NOMO-1 treated with DMSO at 0.1 percent for 48 hours (cell line): ENCODE measurements at regions not wholly inside any gene's neighbourhood (a gene's known extent, or its start where the extent isn't known, plus 50 kb on each side); places are given as distances from the start of the nearest gene placed in this dataset.

Experiments
- DNase-seq: peaks from one replicate; lab custom pipeline; 2025; ENCODE audit not compliant: unreplicated experiment; lab: John Stamatoyannopoulos, UW

DNA sequence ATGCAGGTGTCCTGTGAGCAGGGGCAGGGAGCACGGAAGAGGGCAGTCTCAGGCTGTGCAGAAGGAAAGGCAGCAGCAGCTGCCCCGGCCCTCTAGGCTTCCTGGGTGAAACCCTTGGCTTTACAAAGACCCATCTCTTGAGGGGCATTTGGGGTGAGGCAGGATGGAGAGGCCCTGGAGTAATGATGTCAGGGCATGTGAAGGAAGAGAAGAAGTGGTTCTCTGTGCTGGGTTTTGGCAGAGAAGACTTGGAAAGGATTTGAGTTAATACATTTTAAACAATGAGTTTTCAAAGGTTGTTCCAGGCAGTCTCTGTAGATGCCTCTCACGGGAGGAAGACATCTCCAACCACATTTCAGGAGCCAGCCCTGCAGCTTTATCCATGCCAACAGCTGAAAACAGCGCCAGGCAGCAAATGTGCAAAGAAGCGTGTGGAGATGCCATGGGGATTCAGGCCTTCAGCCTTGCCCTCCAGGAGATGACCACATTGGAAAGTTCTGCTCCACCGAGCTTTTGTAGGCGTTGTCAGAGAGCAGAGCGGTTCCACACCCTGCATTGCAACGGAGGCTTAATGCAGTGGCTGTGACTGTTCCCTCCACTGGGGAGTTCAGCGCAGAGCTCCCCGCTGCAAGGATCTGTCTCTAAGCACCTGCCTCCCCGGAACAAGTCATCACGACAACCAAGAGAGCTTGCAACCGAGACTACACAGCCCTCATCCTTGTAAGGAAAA lies 322.8 kb downstream of the UQCRFS1 start:
- no peak for DNase-seq

DNA sequence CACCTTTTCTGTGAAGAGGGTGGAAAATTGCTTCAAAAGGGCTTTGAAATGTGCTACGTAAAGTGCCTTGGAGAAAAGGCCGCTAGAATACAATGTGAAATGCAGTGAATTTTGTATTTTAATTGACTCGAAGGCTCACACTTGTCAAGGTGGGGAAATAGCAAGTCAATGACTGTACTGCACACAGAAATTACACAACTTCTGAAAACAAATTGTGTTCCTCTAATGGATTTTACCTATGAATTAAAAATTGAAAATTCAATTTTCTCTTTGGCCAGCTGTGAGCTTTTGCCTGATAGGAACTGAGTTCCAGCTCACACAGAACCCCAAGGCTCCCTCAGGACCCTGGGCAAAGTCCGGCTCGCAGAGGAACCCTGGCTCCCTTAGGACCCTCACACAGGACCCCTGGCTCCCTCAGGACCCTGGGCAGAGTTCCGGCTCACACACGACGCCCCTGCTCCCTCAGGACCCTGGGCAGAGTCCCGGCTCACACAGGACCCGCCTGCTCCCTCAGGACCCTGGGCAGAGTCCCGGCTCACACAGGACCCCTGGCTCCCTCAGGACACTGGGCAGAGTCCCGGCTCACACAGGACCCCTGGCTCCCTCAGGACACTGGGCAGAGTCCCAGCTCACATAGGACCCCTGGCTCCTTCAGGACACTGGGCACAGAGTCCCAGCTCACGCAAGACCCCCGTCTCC lies 324.9 kb downstream of the UQCRFS1 start:
- DNase-seq = no peak

DNA sequence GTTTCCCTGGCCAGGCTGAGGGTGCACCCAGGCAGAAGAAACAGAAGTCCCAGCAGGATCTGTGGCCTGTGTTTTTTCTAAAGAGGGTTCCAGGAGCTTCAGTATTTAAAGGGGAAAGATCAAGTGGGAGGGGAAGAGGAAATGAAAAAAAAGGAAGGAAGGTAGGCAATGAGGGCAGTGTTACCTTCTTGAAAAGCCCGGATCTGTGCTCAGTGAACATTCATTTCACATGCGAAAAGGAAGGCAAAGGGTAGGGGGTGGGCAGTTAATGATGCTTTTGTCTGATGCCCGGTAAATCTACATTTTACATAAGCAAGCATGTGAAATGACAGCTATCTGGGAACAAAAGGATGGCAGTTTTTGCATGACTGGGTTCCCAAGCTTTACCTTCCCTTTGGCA lies 326.2 kb downstream of the UQCRFS1 start:
- no peak for DNase-seq

DNA sequence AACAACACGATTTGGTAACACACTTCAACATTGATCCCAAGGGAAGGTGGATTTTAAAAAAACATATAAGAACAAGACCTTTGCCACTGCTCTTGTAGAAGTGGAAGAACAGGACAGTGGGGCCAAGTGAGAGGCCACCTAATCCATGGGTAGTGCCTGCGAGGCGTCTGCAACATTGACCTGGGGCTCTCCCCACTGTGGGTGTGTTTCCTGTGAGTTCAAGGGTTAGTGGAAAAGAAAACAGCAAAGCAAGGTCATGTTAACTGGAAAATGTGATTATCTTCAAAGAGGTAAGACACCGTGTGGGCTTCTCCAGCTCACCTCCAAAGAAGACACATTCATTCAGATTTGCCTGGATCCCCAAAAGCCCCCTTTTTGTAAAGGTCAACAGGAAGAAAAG lies 327.0 kb downstream of the UQCRFS1 start:
- DNase-seq = no peak

DNA sequence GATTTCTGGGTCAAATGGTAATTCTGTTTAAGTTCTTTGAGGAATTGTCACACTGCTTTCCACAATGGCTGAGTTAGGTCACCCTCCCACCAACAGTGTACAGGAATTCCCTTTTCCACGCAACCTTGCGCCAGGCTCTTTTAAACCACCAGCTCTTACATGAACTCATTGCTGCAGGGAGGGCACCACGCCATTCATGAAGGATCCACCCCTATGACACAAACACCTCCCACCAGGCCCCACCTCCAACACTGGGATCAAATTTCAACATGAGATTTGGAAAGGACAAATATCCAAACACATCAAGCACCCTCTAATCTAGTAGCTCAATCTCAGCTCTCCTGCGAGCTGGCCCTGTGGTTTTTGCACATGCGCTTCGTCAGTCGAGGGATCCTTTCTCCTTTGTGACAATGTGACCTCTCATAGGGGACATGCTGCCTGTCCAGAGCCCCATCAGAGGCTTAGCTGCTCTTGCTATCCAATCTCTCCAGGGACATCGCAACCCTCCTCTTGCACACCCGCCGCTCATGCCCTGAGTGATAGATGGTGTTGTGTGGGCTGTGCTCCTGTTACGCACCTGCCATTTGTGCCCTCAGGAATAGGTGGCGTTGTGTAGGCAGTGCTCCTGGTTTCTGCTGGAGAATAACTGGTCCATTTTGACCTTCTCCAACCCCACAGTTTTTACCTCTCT lies 328.0 kb downstream of the UQCRFS1 start:
- no peak for DNase-seq

DNA sequence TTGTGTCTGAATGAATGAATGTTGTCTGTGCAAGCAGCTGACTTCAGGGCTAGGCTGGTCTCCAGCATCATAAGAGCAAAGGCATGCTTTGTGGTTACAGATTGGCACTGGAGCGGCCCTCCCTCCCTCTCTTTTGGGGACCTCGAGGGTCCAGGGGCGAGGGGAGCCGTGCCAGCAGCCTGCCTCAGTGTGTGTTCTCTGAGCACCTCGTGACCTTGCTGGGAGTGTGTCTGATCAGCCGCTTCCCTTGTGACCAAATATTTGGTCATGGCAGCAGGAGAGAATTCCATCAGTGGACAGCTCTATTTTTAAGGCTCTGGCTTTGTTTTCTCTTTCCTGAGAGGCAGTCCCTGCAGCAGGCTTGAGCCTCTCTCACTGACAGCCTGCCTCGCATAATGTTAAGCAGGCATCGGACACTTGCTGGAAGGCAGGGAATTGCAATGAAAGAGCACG lies 329.7 kb downstream of the UQCRFS1 start:
- DNase-seq = no peak

DNA sequence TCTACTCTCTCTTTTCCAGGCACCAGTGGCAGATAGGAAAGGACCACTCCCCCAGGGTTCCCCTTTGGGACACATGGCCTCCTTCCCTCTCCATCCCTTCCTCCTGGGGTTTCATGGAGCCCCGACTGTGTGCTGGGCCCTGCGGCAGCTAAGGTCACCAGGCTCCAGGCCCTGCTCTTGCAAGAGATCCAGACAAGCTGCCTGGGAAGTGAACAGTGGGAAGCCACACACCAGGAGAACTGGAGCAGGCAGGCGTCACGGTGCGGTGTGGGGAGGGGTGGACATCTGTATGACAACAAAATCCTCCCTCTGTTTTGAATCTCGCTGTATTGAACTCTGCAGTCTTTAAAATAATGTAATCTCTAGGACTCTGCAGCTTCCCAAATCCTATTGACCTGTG lies 330.1 kb downstream of the UQCRFS1 start:
- no peak for DNase-seq

DNA sequence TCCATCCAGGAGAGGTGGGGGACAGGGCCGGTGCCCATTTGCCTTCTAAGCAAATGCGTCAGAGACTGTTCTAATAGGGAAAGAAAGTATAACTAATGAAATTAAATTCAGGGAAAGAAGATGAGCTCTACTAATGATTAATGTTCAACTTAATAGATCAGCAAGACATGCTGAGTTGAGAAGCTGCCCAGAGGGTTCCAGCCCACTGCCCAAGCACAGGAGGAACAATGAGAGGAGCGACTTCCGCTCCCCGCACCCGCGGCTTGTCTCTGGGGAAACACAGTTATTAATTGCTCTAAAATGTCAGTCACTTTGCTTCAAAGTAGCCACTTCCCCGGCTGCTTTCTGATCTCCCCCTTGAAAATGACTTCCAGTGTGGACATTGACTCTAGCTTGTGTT lies 331.3 kb downstream of the UQCRFS1 start:
- DNase-seq = peak; percentile 24

DNA sequence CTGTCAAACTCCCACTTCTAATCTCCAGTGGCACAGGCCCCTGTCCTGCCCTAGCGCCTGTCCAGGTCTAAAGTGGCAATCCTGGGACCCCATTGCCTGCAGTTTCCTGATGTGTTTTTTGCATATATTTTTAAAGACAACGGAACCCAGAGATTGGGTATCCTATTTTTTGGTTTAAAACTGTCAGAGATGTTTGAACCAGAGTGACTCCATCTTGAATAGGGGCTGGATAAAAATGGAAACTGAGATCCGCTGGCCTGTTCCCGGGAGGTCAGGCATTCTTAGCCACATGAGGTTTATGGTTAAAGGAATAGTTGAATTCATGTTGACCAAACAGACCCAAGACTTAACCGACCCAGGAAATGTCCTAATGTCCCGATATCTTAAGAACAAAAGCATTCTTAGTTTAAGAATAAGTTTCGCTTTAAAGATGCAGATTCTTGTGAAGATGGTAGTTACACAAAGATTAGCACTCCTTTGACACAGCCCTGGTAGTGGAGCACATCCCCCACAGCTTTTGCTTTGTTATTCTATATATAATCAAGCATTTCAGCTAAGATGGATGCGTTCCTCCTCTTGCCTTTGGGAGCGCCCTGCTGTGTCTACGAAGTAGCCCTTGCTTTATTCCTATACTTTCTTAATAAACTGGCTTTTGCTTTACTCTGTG lies 332.1 kb downstream of the UQCRFS1 start:
- no peak for DNase-seq

DNA sequence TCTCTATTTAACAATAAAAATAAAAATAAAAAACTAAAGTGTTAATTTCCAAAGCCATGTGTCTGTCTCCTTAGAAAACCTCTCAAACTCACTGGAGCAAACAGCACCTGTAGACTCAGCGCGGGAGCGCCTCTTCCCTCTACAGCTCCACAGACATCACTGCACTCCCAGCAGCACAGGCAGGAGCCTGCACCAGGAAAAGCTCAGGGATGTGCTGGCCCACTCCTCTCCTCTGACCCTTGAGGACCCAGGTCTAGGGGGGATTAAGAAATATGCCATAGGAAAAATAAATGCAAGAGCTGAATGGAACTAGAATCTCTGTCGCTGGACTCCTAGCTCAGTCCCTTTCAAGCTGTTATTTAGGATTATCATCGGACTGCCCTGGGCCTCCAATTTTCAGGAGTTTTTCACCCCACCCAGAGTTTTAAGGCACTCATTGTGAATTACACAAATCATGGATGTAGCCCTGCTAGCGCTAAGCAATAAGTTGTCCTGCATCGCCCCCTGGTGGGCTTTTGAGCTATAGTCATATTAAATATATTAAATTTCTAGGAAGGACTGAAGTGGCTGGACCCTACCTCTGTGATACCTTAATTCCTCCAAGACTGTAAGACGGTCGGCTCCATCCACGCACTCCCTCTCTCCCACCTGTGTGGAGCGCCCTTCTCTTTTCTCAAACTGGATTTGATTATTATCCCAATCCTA lies 333.9 kb downstream of the UQCRFS1 start:
- peak; percentile 57 for DNase-seq

DNA sequence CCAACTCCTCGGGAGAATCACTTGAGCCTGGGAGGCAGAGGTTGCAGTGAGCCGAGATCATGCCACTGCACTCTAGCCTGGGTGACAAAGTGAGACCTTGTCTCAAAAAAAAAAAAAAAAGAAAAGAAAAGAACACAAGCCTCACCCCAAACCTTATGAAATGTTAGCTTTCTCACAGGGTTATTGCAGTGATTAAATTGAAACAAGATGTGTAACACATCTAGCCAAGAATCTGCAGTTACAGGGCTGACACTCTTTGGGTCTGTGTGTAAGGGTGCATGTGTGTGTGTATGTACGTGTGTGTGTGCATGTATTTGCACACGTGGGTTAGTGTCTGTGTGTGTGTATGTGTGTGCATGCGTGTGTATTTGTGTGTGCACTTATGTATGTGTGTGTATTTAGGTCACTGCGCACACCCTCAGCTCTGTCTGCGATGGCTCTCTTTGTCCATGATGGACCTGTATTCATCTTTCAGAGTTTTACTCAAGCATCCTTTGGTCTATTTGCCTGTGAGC lies 336.3 kb downstream of the UQCRFS1 start:
- DNase-seq = no peak

DNA sequence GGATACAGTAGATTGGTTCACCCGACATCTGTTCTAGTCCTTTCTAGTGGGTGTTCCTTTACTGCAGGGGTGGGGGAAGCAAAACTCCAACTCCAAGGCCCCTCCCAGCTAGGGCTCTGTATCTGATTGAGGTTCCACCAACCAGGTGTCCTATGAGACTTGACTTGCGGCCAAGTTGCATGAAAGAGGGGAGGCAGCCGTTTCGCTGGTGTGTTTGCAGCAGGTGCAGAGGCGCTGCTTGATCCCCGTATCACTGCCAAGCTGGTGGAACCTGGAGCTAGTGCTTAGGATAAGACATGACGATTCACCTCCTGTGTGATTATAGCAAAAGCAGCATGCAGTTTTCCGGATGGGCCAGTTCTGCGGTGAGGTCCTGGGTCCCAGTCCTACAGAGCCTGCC lies 338.2 kb downstream of the UQCRFS1 start:
- DNase-seq = no peak

DNA sequence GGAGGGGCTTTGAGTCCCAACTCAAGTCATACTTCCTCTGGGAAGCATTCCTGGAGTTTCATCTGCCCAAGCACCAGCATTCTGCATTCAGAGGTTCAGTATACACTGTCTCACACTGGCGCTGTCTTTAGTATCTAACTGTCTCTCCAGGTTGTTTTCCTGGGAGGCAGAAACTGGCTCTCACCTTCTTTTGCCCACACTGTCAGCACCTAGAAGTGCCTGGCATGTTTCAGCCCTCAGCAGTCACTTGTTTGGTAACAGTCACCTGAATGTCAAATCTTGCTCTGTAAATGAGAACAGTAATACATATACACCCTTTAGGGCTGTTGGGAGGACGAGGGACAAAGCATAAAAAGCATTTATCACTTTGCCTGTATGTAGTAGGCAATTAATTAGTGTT lies 339.6 kb downstream of the UQCRFS1 start:
- no peak for DNase-seq

DNA sequence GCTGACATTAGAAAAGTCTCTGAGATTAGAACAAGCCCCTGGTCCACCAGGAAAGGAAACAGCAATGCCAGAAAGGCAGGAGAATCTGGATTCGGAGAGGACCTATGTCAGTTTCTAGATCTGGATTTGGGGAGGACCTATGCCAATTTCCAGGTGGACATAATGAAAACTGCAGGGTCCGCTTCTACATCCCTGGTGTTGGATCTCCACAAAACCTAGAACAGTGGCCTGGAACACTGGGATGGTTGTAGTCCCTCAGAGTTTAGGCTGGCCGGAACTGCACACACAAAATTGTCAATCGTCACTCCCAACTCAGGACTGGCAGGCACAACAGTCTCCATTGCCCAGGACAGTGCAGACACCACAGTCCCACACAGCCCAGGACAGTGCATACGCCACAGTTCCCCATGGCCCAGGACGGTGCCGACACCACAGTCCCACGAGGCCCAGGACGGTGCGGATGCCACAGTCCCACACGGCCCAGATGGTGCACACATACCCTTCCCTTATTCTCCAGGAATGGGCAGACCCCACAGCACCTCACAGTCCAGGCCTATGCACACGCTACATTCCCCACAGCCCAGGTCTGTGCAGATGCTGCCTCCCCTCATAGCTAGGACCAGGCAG lies 341.7 kb downstream of the UQCRFS1 start:
- DNase-seq = no peak

DNA sequence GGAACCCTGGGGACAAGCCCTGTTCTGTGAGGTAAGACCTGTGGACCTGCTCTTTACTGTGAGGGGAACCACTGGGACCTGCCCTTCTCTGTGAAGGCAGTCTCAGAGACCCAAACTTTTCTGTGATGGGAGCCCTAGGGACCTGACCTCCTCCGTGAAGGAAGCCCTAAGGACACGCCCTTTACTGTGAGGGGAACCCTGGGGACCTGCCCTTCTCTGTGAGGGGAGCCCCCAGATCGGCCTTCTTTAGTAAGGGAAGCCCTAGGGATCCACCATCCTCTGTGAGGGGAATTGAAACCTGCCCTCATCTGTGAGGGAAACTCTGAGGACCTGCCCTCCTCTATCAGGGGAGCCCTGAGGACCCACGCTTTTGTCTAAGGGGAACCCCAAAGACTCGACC lies 343.5 kb downstream of the UQCRFS1 start:
- DNase-seq = no peak

DNA sequence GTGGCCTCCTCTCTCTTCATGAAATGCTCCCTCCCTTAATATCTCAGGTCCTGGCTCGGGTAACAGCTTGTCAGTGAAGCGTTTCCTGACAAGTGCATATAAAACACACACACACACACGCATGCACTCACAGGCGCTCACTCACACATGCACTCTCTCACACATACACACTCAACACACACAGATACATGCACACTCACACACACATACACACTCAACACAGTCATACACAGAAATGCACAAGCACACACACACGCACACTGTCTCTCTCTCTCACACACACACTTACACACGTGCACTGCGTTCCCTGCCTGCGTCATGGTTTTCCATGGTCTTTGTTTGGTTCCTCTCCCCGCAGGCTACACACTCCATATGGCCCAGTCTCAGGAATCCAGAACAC lies 344.1 kb downstream of the UQCRFS1 start:
- no peak for DNase-seq

DNA sequence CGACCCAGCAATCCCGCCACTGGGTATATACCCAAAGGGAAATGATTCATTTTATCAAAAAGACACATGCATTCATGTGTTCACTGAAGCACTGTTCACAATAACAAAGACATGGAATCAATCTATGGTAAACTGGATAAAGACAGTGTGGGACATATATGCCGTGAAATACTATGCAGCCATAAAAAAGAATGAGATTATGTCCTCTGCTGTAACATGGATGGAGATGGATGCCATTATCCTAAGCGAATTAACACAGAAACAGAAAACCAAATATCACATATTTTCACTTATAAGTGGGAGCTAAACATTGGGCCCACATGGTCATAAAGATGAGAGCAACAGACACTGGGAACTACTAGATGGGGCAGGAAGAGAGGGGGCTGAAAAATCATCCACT lies 345.0 kb downstream of the UQCRFS1 start:
- DNase-seq = no peak

DNA sequence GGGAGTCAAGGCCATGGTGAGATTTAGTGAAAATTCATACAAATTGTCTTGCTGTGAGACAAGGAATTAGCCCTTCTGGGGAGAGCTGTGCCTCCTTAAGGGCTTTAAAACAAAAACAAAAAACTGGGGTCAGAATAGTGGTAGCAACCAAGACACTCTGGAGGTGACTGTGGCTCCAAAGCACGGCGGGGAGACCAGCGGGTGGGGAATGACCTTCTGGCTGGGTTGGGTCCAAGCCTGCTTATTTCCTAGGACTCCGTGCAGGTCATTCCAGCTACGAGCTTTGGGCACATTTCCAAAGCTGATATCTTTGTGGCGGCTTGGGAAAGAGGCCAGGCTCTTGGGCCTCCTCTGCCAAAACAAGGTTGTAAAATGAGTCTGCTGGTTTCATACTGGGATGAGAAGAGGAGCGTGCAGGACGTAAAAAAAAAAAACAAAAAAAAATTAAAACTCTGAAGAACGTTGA lies 348.3 kb downstream of the UQCRFS1 start:
- DNase-seq = no peak

DNA sequence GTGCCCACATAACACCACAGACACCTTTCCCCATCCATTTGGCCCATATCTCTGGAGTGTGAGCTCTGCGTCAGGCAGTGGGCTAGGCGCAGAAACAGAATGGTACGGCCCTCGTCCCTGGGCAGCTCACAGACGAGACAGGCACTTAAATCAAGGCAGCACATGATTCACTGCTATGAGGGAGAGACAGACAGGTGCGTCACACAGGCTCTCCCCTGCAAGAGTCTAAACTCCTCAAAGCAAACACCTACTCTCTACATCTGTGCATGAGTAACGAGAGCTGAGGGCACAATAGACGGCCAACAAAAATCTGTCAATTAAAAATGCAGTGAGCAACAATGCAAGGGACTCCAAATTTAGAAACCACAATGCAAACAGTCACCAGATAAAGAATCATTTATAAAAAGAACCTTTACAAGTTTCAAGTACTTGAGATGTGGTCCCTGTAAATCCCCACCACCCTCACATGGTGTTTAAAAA lies 348.9 kb downstream of the UQCRFS1 start:
- DNase-seq = no peak

DNA sequence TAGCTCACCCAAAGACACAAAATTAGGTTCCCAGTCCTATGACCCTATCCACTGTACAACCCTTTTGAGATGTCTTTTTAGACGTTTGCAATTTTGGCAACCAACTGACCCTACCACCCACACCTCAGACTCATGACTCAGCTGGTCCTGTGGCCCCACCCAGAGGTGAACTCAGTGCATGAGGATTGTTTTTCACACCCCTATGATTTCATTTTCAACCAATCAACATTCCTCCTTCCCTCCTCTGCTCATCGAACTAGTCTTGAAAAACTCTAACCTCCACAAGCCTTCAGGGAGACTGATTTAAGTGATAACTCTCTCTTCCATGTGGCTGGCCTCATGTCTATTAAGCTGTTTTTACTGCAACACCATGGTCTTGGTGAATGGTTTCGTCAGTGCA lies 350.7 kb downstream of the UQCRFS1 start:
- no peak for DNase-seq
